GM18873 (cell line): ENCODE measurements at regions not wholly inside any gene's neighbourhood (a gene's known extent, or its start where the extent isn't known, plus 50 kb on each side); places are given as distances from the start of the nearest gene placed in this dataset.
"Not testable (repeated sequence)": the region's sequence is repeated elsewhere in the genome, so short reads cannot be mapped to it uniquely, and the experiment has no call there.

Experiments
- ATAC-seq: cut with Tn5 transposase; IDR thresholded peaks from one replicate; pipeline ENCODE4 v1.9.1; 2021; ENCODE audit warnings: mild to moderate bottlenecking, moderate library complexity, moderate number of reproducible peaks; ENCODE audit not compliant: unreplicated experiment, low FRiP score

DNA sequence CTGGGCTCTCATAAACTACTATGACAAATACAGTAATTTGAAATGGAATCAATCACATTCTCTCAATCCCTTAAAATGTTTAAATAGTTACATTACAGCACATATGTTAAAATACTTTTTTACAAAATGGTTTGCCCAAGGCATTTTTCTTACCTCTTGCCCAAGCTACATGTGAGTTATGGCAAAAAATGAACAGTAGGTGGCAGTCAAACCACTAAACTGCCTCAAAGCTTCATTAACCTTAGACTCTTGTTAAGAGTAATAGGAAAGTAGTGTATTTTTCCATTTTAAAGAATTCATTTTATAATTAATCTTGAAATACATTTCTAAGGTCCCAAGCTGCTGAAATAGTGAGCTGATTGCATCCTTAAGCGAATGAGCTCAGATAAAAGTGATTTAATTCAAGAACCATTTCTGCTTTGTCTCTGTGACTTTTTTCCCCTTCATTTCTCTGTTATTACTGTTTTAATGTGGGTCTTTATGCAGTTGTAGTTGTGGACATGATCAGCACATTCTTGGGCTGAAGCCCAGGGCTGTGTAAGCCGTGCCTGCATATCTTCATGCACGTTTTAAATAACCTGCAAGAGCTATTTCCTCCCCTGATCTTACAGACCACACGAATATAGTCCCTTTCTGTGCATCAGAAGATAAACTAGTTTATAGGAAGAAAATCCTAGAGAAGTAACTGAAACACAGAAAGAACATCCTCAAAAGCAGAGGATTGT is 311.8 kb downstream of the LNPK start:
- no peak for ATAC-seq

GRCh38 chr2:175688243-175688642 is 313.8 kb downstream of the LNPK start:
- no peak for ATAC-seq

DNA sequence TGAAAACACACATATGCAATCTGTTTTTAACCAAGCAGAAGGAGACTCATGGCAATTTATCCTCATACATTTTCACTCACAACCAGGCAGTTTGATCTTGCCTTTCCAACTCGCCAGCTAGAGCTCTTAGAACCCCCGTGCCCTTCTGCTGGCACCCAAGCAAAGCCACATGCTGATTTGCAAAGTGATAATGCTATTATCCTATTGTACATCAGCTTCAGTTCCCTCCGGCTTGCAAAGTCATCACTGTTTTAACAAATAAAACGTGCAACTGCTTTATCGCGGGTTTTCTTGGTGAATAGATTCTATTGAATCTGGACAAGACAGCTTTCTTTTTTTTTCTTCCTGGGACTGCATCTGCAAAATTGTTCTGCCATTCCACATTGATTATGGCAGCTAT is 314.6 kb downstream of the LNPK start:
- no peak for ATAC-seq

- no peak for ATAC-seq
These were observed 316.1 kb downstream of the LNPK start for GRCh38 chr2:175686002-175686401.

GRCh38 chr2:175684466-175684865 is 317.6 kb downstream of the LNPK start:
- ATAC-seq, result no peak

DNA sequence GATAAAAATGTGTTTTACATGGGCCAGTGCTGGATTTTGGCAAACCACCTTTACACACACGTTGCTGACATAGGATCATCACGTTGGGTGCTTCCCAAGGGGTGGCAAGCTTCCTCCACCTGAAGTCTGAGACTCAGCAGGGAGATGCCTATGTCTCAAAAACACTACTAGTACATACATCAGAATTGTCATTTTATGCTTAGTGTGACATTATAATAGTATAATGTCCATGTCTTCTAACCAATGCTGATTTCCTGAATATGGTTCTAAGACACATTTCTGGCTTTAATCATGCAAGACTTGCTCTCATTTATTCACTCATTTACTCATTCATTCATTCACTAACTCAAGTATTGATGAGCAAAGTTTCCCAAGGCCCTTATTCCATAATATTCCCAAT is 322.3 kb downstream of the LNPK start:
- no peak for ATAC-seq

- ATAC-seq, result no peak
These were observed 322.8 kb downstream of the LNPK start for GRCh38 chr2:175679231-175679630.

DNA sequence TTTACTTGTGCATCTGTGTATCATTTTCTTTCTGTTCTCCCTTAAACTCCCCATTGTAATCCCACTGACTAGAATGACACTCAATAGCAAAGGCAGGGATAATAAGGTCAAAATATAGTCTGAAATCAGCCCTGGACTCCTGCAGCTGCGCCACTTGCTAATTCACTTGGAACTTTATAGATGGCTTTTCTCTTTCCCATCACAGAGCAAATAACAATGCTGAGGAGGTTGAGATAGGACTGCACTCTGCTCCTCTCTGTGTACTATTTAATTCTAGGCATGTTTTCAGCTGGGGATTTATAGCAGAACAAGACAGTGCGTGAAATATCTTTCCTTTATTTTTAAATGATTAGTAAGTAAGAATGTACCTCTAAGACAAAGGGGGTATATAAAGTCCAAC is 324.2 kb downstream of the LNPK start:
- no peak for ATAC-seq

- ATAC-seq, result no peak
These were observed 325.3 kb downstream of the LNPK start for GRCh38 chr2:175676813-175677212.

DNA sequence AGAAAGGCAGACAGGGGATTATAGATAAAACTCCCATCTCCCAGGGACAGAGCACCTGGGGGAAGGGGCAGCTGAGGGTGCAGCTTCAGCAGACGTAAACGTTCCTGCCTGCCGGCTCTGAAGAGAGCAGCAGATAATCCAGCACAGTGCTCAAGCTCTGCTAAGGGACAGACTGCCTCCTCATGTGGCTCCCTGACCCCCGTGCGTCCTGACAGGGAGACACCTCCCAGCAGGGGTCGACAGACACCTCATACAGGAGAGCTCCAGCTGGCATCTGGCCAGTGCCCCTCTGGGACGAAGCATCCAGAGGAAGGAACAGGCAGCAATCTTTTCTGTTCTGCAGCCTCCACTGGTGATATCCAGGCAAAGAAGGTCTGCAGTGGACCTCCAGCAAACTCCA is 333.3 kb downstream of the LNPK start:
- ATAC-seq, result not testable (repeated sequence)

GRCh38 chr2:175662335-175662734 is 339.7 kb downstream of the LNPK start:
- no peak for ATAC-seq

DNA sequence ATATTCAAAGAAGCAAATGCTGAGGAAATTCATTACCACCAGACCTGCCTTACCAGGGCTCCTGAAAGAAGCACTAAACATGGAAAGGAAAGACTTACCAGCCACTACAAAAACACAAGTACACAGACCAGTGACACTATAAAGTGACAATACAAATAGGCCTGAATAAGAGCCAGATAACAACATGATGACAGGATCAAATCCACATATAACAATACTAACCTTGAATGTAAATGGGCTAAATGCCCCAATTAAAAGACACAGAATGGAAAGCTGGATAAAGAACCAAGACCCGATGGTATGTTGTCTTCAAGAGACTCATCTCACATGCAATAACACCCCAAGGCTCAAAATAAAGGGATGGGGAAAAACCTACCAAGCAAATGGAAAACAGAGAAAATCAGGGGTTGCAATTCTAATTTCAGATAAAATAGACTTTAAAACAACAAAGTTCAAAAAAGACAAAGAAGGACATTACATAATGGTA is 353.4 kb downstream of the LNPK start:
- ATAC-seq, result no peak

DNA sequence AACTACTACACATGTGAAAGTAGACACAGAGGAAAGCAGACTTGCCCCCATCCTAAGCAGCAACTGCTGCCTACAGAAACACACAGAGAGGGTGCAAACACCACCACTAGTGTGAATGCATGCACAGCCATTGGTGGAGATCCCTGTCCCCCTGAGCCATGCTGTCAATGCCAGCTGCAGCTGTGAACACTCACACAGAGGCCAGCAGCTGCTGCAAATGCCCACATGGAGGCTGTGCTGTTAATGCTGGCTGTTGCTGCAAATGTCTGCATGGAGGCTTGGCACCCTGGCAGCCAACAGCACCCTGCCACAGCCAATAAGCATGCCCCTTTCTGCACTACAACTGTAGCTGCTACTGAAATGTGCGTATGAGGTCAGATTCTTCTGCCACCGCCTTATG is 355.0 kb downstream of the LNPK start:
- no peak for ATAC-seq

- no peak for ATAC-seq
These were observed 361.4 kb downstream of the LNPK start for GRCh38 chr2:175640655-175641054.

- ATAC-seq, result no peak
These were observed 368.8 kb downstream of the LNPK start for GRCh38 chr2:175633227-175633626.

DNA sequence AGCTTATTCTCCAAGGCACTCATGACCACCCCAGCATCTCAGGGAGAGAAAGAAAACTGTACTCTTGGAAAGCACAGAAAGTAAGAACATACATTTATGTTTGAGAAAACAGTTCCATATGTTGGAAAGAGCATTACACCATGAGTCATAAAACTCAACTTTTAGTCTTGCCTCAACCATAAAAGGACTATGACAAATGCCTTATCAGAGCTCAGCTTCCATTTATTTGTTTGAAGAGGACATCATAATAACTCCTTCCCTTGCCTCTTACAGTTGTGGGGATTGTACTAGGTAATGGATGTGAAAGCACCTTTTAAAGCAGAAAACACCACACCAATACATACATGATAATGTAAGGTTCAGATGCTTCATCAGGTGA is 370.8 kb downstream of the LNPK start:
- ATAC-seq, result no peak

GRCh38 chr2:175630280-175631244 is 371.5 kb downstream of the LNPK start:
- ATAC-seq, result no peak

GRCh38 chr2:175628243-175628642 is 373.8 kb downstream of the LNPK start:
- ATAC-seq, result no peak

DNA sequence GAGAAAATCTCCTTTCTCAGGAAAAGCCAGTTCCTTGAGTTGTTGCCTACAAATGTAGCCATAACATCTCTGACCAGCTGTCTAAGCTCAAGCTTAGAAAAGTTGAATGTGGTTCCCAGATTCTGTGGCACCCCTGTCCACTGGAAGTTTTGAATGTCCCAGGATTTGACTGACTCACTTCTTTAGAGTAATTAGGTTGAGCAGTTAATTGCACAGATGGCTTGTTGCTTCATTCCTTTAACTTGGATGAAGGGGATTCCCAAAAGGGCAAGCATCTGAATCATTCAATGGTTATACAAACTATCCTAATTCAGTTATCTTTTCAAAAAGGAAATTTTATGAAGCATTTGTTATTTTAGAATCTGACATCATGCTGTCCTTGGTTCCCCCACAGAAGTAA is 374.7 kb downstream of the LNPK start:
- ATAC-seq, result no peak

DNA sequence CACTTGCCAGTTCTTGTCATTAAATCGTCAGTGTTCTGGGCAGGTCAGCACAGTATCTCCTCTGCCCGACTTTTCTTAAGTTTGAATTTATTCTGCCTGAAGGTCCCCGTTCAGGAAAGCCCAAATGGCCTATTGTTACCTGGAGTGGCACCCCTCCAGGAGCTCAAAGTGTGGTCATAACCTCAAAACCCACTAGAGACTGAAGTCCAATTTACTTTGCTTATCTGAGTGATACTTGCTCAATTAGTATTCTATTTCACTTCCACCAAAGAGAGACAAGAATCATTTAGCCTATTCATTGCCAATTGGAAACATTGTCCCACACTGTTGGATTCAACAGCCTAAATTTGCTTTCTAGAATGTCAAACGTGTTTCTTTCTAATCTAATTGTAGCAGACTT is 375.3 kb downstream of the LNPK start:
- no peak for ATAC-seq

GRCh38 chr2:175624785-175625184 is 377.3 kb downstream of the LNPK start:
- ATAC-seq, result no peak
